Stimulated activated CD4-positive, alpha-beta T cell treated with anti-CD3 and anti-CD28 coated beads, Interleukin-4, amount 100 ng/mL, for 1 hour (primary cell): ENCODE measurements at regions not wholly inside any gene's neighbourhood (a gene's known extent, or its start where the extent isn't known, plus 50 kb on each side); places are given as distances from the start of the nearest gene placed in this dataset.

ENCODE experiments used
- DNase-seq: peaks from one replicate; pipeline ENCODE4 v3.0.0-alpha.2; 2020

DNA sequence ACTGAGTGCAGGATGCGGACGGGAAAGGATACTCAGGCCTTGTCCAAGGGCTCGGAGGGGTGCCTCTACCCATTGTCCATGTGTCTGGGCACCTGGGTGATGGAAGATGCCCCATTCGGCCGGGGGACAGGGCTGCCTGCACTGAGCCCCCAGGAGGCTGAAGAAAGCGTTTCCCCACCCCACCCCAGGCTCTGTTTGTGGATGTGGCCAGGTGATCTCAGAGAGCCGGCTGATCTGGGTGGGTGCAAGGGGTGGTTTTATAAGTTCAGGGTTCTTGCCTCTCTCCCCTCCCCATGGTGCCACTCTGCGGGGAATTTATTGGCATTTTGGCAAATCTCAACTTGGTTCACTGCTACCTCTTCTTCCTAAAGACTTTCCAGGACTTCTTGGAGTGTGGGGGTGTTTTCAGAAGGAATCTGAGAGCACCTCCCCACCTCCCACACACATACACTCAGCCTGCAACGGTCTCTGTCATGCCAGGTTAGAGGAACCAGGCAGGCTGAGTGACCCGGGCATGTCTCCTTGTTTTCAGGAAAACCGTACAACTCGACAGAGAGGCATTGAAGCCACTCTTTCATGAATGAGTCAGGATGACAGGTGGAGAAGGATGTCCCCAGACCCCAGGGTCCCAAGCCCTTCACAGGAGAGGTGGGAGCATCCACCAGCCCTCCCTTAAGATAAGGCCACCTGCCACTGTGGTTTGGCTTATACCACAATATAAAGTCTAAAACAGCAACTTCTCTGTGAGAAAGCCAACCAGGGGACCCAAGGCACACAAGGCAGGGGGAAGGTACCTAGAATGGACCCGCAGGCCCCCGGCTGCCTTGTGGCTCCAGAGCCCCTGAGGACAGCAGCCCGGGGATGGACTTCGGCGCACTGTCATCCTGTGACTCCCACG, 174.9 kb downstream of the ETS2 start:
- DNase-seq, result no peak

DNA sequence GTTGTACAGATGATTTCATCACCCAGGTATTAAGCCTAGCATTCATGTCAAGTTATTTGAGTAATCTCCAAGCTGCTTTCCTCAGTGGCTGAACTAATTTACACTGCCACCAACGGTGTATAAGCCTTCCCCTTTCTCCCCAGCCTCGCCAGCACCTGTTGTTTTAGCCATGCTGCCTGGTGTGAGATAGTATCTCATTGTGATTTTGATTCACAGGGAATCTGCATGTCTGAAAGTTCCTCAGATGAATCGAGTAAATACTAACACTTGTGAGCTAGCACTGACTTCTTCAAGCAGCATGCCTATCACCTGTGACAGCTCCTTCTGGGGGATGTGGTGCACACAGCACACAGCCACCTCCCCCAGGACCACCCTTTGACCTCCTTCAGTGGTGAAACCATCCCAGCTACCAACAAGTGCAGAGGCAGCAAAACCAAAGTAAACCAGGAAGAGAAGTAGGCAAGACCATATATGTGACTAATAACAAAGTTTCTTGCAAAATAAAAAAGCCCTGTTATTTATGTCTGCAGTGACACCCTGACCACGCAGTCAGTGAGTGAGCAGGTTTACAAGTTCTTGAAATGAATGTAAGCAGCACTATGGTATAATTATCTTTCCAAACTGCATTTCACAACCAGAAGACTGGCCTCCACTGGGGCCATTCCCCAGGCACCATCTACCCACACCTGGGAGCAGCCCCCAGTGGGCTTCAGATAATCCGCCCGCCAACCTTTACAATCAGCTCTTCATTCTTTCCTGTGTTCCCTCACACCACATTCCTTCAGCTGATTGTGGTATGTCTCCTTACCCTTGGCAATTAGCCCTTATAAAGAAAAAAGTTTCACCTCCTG, 173.8 kb downstream of the ETS2 start:
- DNase-seq, result no peak

- DNase-seq, result no peak
These were observed 171.2 kb downstream of the ETS2 start for GRCh38 chr21:38976900-38977299.

GRCh38 chr21:38973552-38973951, 167.8 kb downstream of the ETS2 start:
- DNase-seq, result no peak

DNA sequence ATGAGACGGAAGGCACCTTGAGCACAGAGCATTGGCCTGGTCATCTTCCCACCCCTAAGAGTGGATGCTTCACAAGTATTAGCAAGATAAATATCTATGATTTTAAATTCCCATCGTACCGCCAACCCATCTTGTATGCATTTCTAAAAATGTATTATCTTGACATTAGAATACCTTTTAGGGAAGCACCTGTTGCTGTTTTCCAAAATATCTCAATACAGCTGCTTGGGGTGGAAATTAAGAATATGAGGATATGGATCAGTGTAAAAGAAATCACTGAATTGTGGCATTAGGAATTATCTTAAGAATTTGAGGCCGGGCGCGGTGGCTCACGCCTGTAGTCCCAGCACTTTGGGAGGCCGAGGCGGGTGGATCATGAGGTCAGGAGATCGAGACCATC, 166.3 kb downstream of the ETS2 start:
- DNase-seq, result no peak

GRCh38 chr21:38970765-38971164, 165.0 kb downstream of the ETS2 start:
- DNase-seq, result no peak

DNA sequence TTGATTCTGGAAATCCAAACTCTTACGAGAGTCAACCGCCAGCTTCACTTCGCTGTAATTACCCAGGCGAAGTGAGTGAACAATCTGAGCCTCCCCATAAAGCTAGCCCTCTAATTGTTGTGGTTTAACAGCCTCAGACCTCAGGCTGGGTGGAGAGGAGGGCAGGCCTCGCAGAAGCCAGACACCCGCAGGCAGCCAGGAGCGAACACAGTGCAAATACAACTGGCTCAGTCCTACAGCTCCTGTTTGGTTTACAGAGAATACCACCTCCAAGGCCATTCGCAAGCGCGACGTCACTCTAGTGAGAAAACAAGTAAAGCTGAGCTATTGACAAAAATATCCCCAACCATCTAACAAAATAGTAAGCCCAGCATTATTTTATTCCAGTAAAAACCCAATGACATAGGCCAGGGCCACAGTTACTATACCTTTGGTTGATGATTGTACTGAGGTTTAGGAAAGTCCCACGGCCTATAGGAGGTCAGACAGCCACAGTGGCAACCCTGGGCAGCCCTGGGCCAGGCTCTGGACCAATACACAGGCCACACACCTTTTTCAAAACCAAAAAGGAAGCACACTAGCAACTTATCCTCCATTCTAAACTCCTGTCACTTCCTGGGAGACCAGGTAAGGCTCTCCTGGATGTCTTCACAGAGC, 163.3 kb downstream of the ETS2 start:
- no peak for DNase-seq

GRCh38 chr21:38965910-38966504, 160.3 kb downstream of the ETS2 start:
- no peak for DNase-seq

GRCh38 chr21:38965241-38965640, 159.5 kb downstream of the ETS2 start:
- DNase-seq, result no peak

- no peak for DNase-seq
These were observed 157.3 kb downstream of the ETS2 start for GRCh38 chr21:38963006-38963405.

DNA sequence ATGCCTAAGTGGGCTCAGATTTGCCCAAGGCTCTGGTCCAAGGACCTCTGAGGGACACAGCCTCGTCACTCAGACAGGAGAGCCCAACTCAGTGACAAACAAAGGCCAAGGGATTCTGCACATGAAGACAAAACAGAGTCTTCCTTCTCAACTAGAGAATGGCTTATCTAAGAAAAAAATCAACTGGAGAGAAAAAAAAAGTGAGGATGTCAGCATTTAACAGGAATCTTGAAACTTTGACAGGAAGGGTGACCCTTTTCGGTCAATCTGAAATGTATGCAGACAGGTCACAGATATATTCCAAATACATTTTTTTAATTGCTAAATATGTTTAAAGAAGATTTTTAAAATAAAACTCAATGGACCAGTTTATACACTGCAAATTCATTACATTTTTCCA, 154.5 kb downstream of the ETS2 start:
- no peak for DNase-seq

- no peak for DNase-seq
These were observed 153.9 kb downstream of the ETS2 start for GRCh38 chr21:38959692-38960061.

DNA sequence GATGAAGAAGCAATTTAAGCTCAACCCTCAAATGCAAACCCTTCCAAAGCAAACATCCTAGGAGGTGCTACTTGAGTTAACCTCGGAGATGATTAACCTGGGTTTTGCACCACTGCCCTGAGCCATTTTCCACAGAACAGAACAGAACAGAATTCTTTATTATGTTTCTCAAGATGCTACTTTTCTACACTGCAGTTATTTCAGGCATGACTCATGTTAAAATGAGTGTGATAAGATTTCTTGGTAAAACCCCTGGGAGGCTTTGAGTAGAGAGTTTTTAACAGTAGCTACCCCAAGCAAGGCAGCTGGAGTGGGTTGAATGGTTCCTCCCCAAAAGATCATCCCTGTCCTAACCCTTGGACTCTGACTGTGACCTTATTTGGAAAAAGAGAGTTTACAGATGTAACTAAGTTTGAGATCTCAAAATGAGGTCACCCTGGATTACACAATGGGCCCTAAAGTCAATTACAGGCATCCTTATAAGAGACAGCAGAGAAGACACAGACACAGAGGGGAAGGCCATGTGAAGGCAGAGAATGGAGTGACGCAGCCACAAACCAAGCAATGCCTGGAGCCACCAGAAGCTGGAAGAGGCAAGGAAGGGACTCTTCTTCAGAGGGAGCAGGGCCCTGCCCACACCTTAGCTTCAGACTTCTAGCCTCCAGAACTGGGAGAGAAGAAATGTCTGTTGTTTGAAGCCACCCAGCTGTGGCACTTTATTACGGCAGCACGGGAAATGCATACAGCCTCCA, 153.4 kb downstream of the ETS2 start:
- DNase-seq, result no peak

- DNase-seq, result no peak
These were observed 152.6 kb downstream of the ETS2 start for GRCh38 chr21:38958323-38958705.

GRCh38 chr21:38957575-38958322, 152.0 kb downstream of the ETS2 start:
- DNase-seq, result no peak

DNA sequence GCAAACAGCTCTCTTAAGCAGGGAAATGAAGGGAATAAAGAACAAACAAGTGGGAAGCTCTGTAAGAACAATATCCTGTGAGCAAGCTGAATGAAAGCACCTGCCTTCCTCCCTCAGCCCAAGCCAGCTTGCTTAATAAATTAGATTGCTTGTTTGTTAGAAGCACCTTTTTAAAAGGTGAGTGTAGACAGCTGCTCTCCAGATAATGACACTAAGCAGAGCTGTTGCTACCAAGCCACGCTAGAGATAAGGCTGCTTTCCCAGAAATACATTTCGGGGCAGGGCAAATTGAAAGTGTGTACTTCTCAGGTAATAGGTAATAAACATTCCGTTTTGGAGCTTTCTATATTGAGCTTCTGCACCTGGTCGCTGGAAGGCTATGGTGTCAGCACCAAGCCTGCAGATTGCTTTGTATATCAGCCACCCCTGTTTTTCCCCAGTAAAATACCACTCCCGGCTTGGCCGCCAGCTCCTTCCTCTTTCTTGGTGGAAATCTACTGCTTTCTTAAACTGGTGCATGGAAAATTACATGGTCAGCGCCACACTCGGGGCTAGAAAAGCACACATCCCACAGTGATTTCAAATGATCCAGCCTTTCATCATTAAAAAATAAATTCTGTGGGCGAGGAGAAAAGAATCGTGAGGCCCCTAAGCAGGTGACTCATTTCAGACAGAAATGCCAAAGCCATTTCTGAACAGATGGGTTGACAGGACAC, 151.3 kb downstream of the ETS2 start:
- DNase-seq, result no peak

GRCh38 chr21:38956521-38956855, 150.8 kb downstream of the ETS2 start:
- DNase-seq, result no peak

- DNase-seq, result no peak
These were observed 150.3 kb downstream of the ETS2 start for GRCh38 chr21:38956007-38956406.

DNA sequence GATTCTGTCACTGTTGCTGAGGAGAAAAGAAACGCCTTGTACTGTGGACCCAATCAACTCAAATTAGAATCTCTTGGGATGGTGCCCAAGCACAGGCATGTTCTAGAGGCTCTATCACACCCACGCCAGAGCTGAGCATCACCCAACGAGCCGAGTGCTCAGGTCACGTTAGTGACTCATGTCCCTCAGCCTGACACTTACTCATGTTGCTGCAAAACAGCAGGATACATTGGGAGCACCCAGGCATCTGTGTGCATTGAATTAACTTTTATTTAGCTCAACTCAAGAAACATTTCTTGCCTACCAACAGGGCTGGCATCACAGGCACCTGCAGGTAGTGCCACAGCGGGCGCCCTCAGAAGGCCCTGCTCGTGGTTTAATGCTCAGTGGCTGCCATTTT, 149.8 kb downstream of the ETS2 start:
- no peak for DNase-seq

- DNase-seq, result no peak
These were observed 148.9 kb downstream of the ETS2 start for GRCh38 chr21:38954588-38955004.

DNA sequence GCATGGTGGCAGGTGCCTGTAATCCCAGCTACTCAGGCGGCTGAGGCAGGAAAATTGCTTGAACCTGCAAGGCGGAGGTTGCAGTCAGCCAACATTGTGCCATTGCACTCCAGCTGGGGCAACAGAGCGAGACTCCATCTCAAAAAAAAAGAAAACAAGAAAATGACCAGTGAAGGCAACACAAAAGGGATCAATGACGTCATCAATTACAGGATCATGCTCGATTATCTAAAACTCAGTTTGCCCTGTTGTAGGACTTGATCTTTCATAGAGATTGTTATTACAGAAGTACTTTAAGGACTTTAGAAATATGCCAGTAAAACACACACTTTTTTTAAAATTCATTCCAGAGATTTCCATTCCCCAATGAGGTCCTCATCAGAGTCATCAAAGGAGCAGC, 147.8 kb downstream of the ETS2 start:
- DNase-seq, result no peak
